ENCODE measurements at regions not wholly inside any gene's neighbourhood (a gene's known extent, or its start where the extent isn't known, plus 50 kb on each side); places are given as distances from the start of the nearest gene placed in this dataset.

DNA sequence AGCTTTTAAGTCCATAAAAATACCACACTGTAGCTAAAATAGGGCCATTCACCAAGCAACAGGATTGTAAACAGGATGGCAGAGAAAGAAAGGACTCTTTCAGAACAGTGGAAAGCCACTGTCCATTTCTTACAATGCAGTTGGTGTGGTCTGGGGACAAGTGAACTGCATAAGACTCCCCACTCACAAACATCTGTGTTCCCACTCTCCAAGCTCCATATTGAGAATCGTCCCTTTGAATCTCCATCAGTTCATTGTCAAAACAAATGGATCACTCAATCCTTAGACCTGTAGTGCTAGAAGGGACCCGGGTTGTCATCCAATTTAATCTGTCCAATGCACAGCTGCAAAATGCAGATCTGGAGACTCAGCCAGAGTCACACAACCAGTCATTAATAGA, 347.4 kb upstream of the KLHL29 start:
- TF ChIP-seq TAF1 (IDR thresholded peaks at IDR 0.05; ENCODE audit: borderline replicate concordance, insufficient read depth, low read length) = no peak
- no peak for TF ChIP-seq FOXP2 (optimal IDR thresholded peaks at IDR 0.05; ENCODE audit: borderline replicate concordance, extremely low read depth, extremely low read length, insufficient read depth)
- TF ChIP-seq, protein P1, sequence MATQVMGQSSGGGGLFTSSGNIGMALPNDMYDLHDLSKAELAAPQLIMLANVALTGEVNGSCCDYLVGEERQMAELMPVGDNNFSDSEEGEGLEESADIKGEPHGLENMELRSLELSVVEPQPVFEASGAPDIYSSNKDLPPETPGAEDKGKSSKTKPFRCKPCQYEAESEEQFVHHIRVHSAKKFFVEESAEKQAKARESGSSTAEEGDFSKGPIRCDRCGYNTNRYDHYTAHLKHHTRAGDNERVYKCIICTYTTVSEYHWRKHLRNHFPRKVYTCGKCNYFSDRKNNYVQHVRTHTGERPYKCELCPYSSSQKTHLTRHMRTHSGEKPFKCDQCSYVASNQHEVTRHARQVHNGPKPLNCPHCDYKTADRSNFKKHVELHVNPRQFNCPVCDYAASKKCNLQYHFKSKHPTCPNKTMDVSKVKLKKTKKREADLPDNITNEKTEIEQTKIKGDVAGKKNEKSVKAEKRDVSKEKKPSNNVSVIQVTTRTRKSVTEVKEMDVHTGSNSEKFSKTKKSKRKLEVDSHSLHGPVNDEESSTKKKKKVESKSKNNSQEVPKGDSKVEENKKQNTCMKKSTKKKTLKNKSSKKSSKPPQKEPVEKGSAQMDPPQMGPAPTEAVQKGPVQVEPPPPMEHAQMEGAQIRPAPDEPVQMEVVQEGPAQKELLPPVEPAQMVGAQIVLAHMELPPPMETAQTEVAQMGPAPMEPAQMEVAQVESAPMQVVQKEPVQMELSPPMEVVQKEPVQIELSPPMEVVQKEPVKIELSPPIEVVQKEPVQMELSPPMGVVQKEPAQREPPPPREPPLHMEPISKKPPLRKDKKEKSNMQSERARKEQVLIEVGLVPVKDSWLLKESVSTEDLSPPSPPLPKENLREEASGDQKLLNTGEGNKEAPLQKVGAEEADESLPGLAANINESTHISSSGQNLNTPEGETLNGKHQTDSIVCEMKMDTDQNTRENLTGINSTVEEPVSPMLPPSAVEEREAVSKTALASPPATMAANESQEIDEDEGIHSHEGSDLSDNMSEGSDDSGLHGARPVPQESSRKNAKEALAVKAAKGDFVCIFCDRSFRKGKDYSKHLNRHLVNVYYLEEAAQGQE (IDR thresholded peaks at IDR 0.05; ENCODE audit: insufficient read depth in 1 of 2, low read depth in 2 of 2, low read length in 2 of 2) = no peak
- no peak for TF ChIP-seq POLR2AphosphoS5 (IDR thresholded peaks at IDR 0.05; ENCODE audit: low read depth, low read length)
- no peak for TF ChIP-seq SIN3A (IDR thresholded peaks at IDR 0.05; ENCODE audit: borderline replicate concordance, insufficient read depth, low read length)

DNA sequence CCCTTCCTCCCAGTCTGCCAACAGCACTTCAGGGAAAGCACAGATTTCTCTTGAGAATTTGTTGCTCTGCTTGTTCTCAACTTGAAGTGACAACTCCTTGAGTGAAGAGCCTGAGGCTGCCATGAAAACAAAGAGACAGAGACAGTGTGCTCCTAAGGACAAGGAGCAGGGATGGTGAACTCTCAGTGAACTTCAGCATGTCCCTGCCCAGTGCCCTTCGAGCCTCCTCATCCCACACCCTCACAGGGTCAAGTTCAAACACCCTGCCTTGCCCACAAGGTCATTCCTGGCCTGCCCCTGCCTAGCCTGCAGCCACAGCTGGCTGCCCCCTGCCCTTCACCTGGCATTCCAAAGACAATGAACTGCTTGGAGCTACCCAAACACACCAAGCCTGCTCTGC, 343.5 kb upstream of the KLHL29 start:
- TF ChIP-seq, protein P1 (IDR thresholded peaks at IDR 0.05; ENCODE audit: insufficient read depth in 1 of 2, low read depth in 2 of 2, low read length in 2 of 2) = no peak
- TF ChIP-seq POLR2AphosphoS5 (IDR thresholded peaks at IDR 0.05; ENCODE audit: low read depth, low read length) (no peak), FOXP2 (optimal IDR thresholded peaks at IDR 0.05; ENCODE audit: borderline replicate concordance, extremely low read depth, extremely low read length, insufficient read depth) (no peak), SIN3A (IDR thresholded peaks at IDR 0.05; ENCODE audit: borderline replicate concordance, insufficient read depth, low read length) (no peak), TAF1 (IDR thresholded peaks at IDR 0.05; ENCODE audit: borderline replicate concordance, insufficient read depth, low read length) (no peak)

DNA sequence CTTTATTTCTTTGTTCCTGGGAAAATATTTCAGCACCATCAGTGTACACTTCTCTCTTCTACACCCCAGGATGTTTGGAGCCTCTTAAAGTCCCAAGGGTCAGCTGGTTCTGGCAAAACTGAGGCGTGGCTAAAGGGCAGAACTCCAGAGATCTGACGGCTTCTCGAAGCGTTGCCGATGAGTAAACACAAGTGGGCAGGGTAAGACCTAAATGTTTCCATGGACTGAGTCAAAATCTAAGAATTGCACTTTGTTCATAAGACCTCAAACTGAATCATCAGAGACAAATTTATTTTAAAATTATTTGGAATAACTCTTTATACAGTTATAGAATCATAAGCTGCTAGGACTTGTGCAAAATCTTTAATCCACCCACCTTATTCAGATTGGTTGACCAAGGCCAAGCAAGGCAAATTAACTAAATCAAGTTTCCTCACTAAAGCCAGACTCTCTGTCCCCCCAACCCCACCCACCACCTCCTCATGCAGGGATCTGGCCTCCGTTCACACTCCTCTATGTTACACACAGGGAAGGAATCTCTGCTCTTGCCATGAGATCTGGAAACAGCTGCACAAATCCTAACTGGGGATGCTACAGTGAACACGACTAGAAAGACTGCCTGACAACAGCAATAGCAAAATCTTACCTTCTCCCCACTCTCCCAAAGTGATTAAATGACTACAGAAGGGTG, 342.6 kb upstream of the KLHL29 start:
- no peak for TF ChIP-seq FOXP2 (optimal IDR thresholded peaks at IDR 0.05; ENCODE audit: borderline replicate concordance, extremely low read depth, extremely low read length, insufficient read depth)

DNA sequence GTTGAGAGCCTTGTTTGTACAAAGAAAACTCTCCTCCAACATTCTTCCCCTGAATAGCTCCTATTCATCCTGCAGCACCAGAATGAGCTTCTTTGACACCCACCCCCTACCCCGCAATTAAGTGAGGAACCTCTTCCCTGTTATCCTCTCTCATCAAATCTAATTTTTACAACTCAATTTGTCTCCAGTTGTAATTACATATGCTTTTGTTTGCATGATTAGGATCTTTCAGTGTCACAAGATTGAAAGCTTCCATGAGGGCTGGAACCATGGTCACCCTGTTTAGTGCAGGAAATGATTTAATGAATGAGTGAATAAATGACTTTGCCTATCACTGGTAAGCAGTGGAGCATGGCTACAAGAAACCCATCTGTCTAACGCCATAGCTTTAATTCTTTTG, 334.6 kb upstream of the KLHL29 start:
- TF ChIP-seq TAF1 (IDR thresholded peaks at IDR 0.05; ENCODE audit: borderline replicate concordance, insufficient read depth, low read length) = no peak
- TF ChIP-seq POLR2AphosphoS5 (IDR thresholded peaks at IDR 0.05; ENCODE audit: low read depth, low read length) = no peak
- TF ChIP-seq SIN3A (IDR thresholded peaks at IDR 0.05; ENCODE audit: borderline replicate concordance, insufficient read depth, low read length) = no peak
- TF ChIP-seq FOXP2 (optimal IDR thresholded peaks at IDR 0.05; ENCODE audit: borderline replicate concordance, extremely low read depth, extremely low read length, insufficient read depth) = no peak
- TF ChIP-seq, protein P1 (IDR thresholded peaks at IDR 0.05; ENCODE audit: insufficient read depth in 1 of 2, low read depth in 2 of 2, low read length in 2 of 2) = no peak

DNA sequence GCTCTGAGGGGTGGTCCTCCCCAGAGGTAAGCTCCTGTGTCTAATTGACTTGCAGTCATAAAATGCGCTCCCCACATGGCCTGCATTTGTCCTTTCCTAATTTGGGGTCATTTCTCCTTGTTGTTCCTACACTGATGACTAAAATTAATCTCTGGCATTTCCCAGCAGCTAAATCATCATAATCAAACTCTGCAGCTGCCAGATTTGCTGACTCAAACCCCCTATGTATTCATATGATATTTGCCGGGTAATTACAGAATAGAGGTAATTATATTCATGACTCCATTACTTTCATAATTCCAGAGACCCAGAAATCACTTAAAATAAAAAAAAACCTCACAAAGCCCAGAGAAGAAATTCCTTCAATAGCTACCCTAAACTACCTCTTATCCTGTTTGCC, 331.4 kb upstream of the KLHL29 start:
- TF ChIP-seq FOXP2 (optimal IDR thresholded peaks at IDR 0.05; ENCODE audit: borderline replicate concordance, extremely low read depth, extremely low read length, insufficient read depth) (no peak), POLR2AphosphoS5 (IDR thresholded peaks at IDR 0.05; ENCODE audit: low read depth, low read length) (no peak), TAF1 (IDR thresholded peaks at IDR 0.05; ENCODE audit: borderline replicate concordance, insufficient read depth, low read length) (no peak), SIN3A (IDR thresholded peaks at IDR 0.05; ENCODE audit: borderline replicate concordance, insufficient read depth, low read length) (no peak)
- TF ChIP-seq, protein P1 (IDR thresholded peaks at IDR 0.05; ENCODE audit: insufficient read depth in 1 of 2, low read depth in 2 of 2, low read length in 2 of 2) = no peak

Measured in PFSK-1 (cell line).